Neural progenitor cell (in vitro differentiated cells): ENCODE measurements at regions not wholly inside any gene's neighbourhood (a gene's known extent, or its start where the extent isn't known, plus 50 kb on each side); places are given as distances from the start of the nearest gene placed in this dataset.

Source experiments
- EZH2 ChIP-seq: fragments of 200-600 bp; sonication (generic); IDR thresholded peaks from 2 replicates; pipeline ENCODE4 v1.6.1; 2017; ENCODE audit warnings: antibody characterized with exemption, mild to moderate bottlenecking, moderate library complexity
- EZH2phosphoT487 ChIP-seq: fragments of 200-600 bp; sonication (generic); IDR thresholded peaks from 2 replicates; pipeline ENCODE4 v1.6.1; 2017; ENCODE audit warnings: antibody characterized with exemption
- TF ChIP-seq, protein P1 (sequence below): fragments of 200-600 bp; sonication (generic); IDR thresholded peaks from 2 replicates; pipeline ENCODE4 v1.5.1; 2017; ENCODE audit warnings: antibody characterized with exemption, mild to moderate bottlenecking

DNA sequence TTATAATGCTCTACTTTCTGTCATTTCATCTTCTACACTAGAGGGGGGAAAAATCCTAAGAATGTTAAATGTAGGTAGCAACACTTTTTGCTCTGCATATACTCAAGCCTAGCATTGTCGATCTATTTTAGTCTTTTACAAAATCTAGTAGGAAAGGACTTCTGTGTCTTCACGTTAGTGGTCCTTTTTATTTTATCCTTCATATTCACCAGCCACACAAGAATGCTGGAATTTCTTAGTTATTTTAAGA, 253.0 kb upstream of the FLRT2 start:
- TF ChIP-seq, protein P1, sequence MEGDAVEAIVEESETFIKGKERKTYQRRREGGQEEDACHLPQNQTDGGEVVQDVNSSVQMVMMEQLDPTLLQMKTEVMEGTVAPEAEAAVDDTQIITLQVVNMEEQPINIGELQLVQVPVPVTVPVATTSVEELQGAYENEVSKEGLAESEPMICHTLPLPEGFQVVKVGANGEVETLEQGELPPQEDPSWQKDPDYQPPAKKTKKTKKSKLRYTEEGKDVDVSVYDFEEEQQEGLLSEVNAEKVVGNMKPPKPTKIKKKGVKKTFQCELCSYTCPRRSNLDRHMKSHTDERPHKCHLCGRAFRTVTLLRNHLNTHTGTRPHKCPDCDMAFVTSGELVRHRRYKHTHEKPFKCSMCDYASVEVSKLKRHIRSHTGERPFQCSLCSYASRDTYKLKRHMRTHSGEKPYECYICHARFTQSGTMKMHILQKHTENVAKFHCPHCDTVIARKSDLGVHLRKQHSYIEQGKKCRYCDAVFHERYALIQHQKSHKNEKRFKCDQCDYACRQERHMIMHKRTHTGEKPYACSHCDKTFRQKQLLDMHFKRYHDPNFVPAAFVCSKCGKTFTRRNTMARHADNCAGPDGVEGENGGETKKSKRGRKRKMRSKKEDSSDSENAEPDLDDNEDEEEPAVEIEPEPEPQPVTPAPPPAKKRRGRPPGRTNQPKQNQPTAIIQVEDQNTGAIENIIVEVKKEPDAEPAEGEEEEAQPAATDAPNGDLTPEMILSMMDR, result no peak
- TF ChIP-seq EZH2, result no peak
- no peak for TF ChIP-seq EZH2phosphoT487
